DMS 273 (cell line): ENCODE measurements at regions not wholly inside any gene's neighbourhood (a gene's known extent, or its start where the extent isn't known, plus 50 kb on each side); places are given as distances from the start of the nearest gene placed in this dataset.
"Not testable (repeated sequence)": the region's sequence is repeated elsewhere in the genome, so short reads cannot be mapped to it uniquely, and the experiment has no call there.

Experiments
- DNase-seq: peaks from one replicate; lab custom pipeline; 2025; ENCODE audit not compliant: unreplicated experiment; lab: John Stamatoyannopoulos, UW

DNA sequence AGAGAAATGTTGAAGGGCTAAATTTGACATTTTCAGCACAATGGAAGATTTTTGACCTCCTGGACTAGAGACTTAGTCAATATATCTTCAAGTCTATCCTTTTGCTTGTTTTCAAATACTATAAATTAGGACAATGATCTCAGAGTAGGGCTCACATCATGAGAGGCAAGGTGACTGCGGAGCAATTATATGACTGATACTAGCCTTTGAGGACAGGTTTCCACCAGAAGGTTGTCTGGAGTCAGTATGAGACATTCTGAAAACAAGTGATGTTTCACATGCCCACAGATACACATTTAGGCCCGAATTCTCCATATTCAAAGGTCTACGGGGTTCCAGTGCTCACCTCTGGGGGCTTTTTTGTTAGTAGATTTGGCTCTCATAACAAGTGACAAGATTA lies 142.3 kb upstream of the SAMSN1 start:
- no peak for DNase-seq

DNA sequence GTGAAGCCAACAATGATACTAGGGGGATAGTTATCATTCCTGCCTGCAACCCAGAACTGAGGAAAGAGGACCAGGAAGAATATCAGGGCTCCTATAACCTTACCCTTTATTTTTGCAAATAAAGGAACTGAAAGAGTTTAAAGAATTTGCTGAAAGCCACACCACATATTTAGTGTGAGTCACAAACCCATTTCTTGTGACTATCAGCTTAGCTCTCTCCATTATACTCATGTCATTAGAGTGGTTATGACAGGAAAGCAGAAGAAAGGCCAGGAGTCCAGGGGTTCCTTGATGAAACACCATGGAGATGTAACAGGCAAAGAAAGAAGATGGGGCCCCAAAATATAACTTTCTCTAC lies 141.1 kb upstream of the SAMSN1 start:
- no peak for DNase-seq

DNA sequence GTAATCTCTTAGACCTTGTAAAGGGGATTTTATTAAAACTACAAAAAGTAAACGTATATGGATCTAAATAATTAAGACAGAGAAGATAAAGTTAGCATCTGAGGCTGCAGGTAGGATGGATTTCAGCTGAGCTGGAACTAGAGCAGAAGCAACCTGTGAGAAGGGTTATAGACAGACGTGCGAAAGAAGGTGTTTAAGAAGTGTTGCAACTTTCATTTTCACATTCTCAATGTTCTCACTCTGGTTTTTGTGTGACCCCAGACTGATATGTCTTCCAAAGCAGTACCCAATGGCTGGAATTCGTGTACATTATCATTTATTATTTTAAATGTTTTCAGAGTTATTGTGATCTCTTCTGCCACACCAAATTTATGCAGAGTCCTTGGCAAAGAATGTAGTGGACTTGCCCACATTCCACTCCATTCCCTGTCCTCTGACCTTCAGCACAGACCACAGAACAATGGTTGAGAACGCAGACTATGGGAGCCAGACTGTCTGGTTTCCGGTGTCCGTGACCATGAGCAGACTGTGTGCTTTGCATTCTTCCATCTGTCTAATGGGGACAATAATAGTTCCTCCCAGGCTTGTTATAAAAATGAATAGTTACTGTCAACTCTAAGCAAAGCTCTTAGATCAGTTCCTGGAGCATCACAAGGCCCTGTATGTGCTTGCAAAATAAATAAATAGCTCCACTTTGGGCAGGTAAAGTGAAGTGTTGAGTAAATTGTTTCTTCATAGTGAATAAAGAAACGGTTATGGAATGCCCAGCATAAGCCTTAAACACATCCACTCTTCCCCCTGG lies 140.6 kb upstream of the SAMSN1 start:
- DNase-seq = no peak

DNA sequence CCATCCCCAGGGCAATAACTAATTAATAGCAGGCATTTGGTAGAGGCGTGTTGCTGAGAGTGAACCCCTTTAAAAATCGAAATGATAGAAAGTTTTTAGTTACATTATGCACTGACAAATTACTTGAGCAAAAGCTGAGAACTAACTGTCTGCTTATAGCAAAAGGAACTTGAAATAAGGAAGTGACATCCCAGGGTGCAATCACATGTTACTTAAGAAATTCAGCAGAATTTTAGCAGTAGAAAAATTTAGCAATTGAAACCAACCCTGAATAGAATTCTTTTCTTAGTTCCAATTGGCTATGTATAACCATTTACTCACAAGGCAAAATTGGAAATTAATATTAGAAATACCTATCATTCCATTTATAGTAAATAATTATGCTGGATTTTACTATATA lies 139.5 kb upstream of the SAMSN1 start:
- DNase-seq = no peak

DNA sequence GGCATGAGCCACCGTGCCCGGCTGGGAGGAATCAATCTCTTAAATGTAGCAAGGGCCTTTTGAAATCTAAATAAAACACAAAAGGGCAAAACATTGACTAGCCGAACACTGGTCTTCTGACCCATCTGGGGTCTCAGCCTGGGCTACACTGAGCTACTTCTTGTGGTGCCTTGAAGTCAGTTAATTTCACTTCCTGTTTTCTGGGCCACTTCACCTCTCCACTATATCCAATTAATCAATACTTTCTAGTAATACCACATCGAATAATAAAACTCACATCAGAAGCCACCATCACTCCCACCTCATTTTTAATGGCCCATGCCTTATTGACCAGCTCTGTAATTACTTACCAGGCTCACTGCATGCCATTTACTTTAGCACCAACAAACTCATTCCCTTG lies 138.0 kb upstream of the SAMSN1 start:
- no peak for DNase-seq

DNA sequence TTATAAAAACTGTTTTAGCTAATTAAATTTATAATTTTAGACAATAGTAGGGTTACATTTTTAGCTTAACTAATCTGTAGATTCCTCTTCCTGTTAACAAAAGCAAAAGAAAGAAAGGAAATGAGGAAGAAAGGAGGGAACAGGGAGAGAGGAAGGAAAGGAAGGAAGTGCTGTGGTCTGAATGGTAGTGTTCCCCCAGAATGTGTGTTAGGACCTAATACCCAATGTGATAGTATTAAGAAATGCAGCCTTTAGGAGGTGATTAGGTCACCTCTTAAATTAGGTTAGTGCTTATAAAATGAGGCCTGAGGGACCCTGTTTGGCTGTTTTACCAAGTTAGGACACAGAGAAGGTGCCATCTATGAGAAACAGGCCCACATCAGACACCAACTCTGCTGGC lies 136.9 kb upstream of the SAMSN1 start:
- DNase-seq = no peak

DNA sequence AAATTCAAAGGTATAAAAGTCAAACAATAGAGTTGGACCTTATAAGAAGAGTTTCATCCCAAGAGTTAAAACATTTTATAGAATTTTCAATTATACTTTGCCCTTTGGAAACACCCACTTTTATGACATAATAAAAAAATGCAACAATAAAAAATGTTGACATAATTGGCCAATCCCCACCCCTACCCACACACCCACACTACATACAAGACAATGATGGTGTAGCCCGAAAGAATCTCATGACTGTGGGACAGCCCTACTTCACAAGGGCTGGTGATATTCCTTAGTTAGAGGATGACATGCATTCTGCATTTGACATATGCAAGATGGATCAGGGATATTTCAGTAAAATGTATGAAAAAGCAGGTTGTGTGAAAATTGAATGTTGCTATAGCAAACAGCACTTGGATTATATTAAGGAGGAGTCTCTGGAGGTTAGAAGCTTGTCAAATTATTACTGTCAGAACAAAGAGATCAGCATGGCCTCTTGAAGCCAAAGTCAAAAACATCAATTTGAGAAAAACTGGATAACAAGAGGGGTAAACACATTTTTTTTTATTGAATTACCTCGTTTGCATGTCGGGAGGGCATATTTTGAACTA lies 133.0 kb upstream of the SAMSN1 start:
- no peak for DNase-seq

DNA sequence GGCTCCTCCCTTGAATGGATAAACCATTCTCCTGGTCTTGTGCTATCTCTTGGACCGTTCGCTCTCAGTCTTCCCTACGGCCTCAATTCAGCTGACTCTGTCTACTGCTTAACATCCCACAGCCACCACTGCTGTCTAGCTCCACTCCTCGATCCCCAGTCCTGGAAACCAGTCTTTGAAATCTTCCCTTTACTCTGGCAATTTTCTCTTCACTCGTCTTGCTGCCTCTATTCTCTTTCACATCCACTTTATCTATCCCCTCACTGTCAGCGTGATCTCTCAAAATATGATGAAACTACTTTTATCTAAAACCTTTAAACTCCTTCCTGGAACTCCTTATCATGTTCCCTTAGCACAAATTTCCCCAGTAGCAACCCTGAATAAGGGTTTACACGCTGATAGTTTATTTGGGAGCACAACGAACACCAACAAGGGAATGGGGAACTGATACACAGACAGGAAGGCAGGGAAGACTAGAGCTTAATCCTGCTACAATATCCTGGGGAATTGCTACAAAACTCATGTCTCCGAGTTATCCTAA lies 131.6 kb upstream of the SAMSN1 start:
- DNase-seq = no peak

DNA sequence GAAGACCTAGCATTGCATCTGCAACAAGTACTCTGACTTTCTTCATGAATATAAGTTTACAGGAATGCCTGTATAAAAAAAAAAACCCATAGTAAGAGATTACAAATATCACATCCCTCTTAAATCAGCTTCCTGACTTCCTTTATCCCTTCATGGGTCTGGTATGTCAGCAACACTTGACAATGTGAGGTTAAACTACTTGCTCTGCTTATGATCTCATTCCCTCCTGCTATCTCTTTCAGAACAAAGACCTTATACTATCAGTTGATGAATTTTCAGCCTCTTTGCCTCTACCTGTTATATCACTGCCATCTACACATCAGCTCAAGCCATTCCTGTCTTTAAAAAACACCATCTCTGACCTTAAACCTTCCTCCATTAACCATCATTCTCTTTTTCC lies 130.9 kb upstream of the SAMSN1 start:
- DNase-seq = no peak

DNA sequence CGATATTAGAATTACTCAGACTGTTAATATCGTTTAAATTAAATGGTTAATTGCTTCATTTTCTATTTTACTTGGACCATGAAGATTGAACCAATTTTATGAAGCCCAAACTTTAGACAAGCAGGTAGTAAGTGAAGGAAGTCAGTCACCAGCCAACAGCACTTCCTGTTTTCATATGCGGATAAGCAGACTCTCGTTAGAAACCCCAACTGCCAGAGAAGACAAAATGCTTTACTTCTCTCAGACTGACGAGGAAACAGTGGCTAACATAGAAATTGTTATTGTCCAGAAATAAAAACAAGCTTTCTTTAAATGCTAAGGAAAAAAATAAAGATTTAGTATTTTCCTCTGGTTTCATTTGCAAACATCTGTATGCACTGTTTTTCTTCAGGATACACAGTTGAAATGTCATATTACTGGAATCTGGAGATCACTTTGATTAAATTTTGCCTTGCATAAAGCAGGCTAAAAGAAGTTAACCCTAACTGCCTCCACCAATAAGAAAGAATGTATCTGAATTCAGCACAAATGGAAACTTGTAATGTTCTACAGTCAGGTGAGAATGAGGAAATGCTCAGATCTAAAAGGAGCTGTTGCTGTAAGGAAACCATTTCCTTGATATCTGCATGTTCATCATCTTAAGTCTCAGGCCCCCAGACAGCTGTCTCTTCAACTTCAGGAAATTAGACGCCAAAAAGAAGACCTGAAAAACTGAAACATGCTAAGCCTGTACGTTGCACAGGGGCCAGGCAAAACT lies 129.8 kb upstream of the SAMSN1 start:
- no peak for DNase-seq

DNA sequence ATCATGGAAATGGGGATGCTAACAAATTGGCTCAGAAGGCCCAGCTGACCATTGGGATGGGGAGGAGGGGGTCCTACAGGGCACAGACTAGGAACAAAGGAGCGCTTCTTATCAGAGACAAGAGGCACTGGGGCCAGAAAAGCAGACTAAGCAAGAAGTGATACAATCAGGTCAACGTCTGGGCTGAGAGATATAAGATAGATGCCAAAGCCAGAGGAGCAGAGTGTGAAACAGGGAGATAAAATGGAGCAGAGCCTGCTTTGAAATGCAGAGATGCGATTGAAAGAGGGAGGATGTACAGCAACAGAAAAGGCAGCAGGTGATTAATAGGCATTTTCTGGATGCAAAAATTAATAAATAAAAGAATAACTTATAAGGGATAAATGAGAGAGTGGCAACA lies 127.5 kb upstream of the SAMSN1 start:
- DNase-seq = no peak

DNA sequence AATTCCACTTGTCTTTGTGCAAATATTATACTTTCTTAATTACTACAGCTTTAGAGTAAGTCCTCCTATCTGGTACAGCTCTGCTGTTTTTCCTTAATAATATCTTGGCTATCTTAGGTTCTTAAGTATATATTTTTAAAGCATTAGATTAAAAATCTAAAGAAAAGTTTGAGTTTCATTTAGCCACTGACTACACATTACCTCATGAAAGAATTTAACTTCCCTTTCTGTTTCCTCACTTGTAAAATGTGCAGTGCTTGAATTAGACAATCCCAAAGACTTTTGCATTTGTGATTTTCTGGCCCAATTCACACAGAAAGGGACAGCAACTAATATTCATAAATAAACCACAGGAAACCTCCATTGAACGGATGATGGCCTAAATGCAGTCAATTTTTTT lies 126.4 kb upstream of the SAMSN1 start:
- no peak for DNase-seq

DNA sequence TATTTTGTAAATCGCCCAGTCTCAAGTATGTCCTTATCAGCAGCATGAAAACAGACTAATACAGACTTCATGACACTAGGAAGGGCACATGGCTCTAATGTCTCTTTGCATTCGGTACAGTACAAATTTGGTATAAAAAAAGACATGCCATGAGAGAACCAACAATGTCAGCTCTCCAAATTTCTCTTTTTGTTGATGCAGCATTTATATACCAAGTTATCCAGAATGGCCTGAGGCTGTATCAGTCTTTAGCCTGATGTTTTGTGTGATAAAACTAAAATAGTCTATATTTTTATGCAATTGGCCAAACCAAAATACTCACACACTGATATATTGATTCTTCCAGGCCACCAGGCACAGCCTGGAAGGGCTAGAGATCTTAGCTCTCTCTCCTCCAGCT lies 124.3 kb upstream of the SAMSN1 start:
- DNase-seq = no peak

DNA sequence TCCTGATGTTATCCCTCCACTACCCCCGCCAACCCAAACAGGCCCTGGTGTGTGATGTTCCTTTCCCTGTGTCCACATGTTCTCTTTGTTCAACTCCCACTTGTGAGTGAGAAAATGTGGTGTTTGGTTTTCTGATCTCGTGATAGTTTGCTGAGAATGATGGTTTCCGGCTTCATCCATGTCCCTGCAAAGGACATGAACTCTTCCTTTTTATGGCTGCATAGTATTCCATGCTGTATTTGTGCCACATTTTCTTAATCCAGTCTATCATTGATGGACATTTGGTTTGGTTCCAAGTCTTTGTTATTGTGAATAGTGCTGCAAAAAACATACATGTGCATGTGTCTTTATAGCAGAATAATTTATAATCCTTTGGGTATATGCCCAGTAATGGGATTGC lies 123.0 kb upstream of the SAMSN1 start:
- DNase-seq = not testable (repeated sequence)

DNA sequence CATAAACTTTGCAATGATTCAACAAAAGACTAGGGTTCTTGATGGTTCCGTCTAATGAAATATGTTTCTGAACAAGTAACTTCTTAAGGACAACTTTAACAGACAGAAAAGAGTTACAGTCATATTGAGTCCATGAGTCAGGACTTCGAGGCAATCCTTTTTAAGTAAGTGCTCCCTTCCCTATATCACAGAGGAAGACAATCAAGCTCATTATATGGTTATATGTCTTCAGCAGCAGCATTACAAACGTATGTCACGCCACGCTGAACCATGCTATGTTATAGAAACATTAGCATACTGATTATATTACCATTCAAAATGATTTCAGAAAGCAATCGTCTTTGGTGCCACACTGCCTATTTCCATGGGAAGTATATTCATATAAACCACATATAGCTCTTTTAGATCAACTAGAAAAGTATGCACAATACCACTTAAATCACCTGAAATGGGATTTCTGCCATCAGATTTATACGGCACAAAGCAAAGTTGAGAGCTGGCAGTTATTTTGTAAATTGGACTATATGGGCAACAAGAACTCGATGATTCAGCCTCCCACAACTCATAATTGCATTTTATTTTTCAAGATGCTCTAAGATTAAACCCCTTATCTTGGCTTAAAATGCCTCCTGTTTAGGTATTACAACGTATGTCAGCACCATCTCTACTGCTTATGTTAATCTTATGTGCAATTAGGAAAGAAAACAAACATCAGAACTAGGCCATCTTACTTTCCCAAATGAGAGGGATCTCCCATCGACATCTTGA lies 111.3 kb upstream of the SAMSN1 start:
- no peak for DNase-seq

DNA sequence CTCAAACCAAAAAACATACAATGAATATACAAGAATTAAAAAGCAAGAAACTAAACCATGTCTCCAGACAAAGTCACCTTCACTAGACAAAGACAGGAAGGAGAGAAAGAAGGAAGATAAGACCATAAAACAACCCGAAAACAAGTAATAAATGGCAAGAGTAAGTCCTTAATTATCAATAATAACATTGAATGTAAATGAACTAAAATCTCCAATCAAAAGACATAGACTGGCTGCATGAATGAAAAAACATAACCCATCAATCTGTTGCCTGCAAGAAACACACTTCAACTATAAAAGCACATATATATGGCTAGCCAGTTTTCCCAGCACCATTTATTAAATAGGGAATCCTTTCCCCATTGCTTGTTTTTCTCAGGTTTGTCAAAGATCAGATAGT lies 100.8 kb upstream of the SAMSN1 start:
- no peak for DNase-seq

DNA sequence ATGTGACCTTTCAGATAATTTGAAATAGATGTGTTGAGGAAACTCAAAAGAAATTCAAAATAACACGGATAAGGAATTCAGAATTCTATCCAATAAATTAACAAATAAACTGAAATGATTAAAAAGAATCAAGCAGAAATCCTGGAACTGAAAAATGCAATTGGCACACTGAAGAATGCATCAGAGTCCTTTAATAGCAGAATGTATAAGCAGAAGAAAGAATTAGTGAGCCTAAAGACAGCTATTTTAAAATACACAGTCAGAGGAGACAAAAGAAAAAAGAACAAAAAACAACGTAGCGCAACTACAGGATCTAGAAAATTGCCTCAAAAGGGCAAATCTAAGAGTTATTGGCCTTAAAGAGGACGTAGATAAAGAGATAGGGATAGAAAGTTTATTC lies 99.6 kb upstream of the SAMSN1 start:
- no peak for DNase-seq

DNA sequence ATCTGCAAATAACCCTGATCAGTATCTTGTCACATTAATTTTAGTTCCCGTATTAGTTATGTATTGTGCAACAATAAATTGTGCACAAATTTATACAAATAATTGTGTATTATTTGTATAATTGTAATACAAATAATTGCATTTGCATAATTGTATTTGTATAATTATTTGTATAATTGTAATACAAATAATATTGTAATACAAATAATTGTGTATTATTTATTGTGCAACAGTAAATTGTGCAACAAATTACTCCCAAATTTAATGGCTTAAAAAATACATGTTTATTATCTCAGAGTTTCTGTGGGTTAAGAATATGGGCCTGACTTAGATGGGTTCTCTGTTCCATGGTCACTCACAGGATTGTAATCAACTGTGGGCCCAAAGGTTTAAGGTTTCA lies 86.2 kb upstream of the SAMSN1 start:
- no peak for DNase-seq

DNA sequence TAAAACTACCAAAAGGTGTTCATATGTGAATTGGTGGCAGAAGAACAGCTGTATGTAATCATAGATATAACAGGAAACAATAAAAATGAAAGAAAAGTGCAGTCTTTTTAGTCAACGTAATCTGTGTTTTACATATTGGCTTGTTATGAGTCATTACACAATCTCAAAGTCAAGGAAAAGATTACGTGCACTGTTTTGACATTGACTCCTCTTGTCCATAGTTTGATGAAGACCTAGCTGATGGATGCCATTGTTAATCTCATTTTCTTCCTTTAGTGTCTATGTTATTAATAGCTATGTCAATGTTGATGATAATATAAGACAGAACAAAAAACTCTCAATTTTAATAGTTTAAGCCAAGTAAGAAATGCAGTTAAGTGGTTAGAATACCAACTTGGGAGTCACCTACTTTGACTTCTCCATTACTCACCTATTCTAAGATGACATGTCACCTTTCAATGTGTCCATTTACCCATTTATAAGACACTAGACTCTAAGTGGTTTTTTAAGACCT lies 84.5 kb upstream of the SAMSN1 start:
- DNase-seq = no peak

DNA sequence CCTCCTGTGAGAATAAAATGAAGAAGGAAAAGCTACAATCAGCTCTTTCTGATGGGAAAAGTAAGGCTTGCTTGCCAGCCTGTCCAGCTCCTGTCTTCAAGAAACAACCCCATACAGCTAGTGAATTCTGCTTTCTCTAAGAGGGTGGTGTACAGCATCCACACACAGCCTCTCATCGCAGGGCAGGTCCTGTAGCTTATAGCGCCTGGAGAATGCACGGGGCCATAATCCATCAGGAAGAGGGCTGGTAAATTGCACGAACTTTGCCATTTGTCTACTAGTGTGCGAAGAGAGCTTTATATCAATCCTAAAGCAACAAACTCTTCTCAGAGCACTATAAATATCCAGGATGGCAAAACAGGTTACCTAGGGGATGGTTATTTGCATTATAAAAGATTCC lies 83.3 kb upstream of the SAMSN1 start:
- DNase-seq = no peak

DNA sequence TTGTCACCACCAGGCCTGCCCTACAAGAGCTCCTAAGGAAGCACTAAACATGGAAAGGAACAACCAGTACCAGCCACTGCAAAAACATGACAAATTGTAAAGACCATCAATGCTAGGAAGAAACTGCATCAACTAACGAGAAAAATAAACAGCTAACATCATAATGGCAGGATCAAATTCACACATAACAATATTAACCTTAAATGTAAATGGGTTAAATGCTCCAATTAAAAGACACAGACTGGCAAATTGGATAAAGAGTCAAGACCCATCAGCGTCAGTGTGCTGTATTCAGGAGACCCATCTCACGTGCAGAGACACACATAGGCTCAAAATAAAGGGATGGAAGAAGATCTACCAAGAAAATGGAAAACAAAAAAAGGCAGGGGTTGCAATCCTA lies 77.0 kb upstream of the SAMSN1 start:
- not testable (repeated sequence) for DNase-seq
